SU-DHL-6 (cell line): ENCODE measurements at regions not wholly inside any gene's neighbourhood (a gene's known extent, or its start where the extent isn't known, plus 50 kb on each side); places are given as distances from the start of the nearest gene placed in this dataset.

Experiments
- H2AFZ ChIP-seq: fragments of 200-600 bp; sonication (generic); 2 replicates; pipeline ENCODE4 v1.6.1; 2014; ENCODE audit warnings: low read depth, mild to moderate bottlenecking, moderate library complexity, mixed read lengths, antibody characterized with exemption, low read length; ENCODE audit not compliant: severe bottlenecking
- H3F3A ChIP-seq: fragments of 200-600 bp; shearing (Covaris generic); 2 replicates; pipeline ENCODE4 v1.6.0; 2016; ENCODE audit warnings: antibody characterized with exemption, mild to moderate bottlenecking; ENCODE audit not compliant: insufficient read depth
- H3K27ac ChIP-seq: fragments of 200-600 bp; sonication (generic); 2 replicates; pipeline ENCODE4 v1.5.1; 2016; ENCODE audit warnings: low read depth, mild to moderate bottlenecking, low read length, moderate library complexity, mixed read lengths
- H3K27me3 ChIP-seq: fragments of 200-600 bp; sonication (generic), shearing (Covaris generic); 2 replicates; pipeline ENCODE4 v1.6.0; 2014; ENCODE audit warnings: mild to moderate bottlenecking, low read length
- H3K36me3 ChIP-seq: fragments of 200-600 bp; sonication (generic); 2 replicates; pipeline ENCODE4 v1.6.1; 2014; ENCODE audit warnings: mild to moderate bottlenecking, low read length, mixed read lengths
- H3K4me2 ChIP-seq: fragments of 300-600, 200-600 bp; shearing (Covaris generic), sonication (generic); 2 replicates; pipeline ENCODE4 v1.6.0; 2014; ENCODE audit warnings: low read length, low read depth, mild to moderate bottlenecking; ENCODE audit not compliant: poor library complexity, severe bottlenecking
- H3K4me3 ChIP-seq: fragments of 200-600 bp; sonication (generic); 2 replicates; pipeline ENCODE4 v1.5.1; 2014; ENCODE audit warnings: antibody characterized with exemption, low read length, mild to moderate bottlenecking, mixed read lengths; ENCODE audit not compliant: insufficient read depth, poor library complexity, severe bottlenecking
- H3K79me2 ChIP-seq: fragments of 200-600 bp; sonication (generic); 2 replicates; pipeline ENCODE4 v1.6.1; 2014; ENCODE audit warnings: mild to moderate bottlenecking, low read length, moderate library complexity; ENCODE audit not compliant: insufficient read depth
- H3K9ac ChIP-seq: fragments of 200-600 bp; sonication (generic); 2 replicates; pipeline ENCODE4 v1.7.0; 2014; ENCODE audit warnings: mild to moderate bottlenecking, low read length
- H3K9me2 ChIP-seq: fragments of 200-600 bp; sonication (generic); replicated peaks from 2 replicates; pipeline ENCODE4 v1.6.1; 2014; ENCODE audit warnings: low read length; ENCODE audit not compliant: insufficient read depth
- H3K9me3 ChIP-seq: fragments of 200-600 bp; sonication (generic); 2 replicates; pipeline ENCODE4 v1.6.1; 2014; ENCODE audit warnings: low read length, mixed read lengths; ENCODE audit not compliant: insufficient read depth
- H4K20me1 ChIP-seq: fragments of 200-600 bp; sonication (generic); 2 replicates; pipeline ENCODE4 v1.6.1; 2014; ENCODE audit warnings: low read depth, mild to moderate bottlenecking, antibody characterized with exemption, low read length, moderate library complexity, mixed read lengths
- CTCF ChIP-seq: fragments of 200-600 bp; sonication (generic); IDR thresholded peaks from one replicate; pipeline ENCODE4 v1.5.1; 2017; ENCODE audit warnings: antibody characterized with exemption, mild to moderate bottlenecking, low read length, moderate library complexity; ENCODE audit not compliant: insufficient read depth, poor library complexity, severe bottlenecking
- EZH2phosphoT487 ChIP-seq: fragments of 200-600 bp; sonication (generic), shearing (Covaris generic); conservative IDR thresholded peaks from 2 replicates; pipeline ENCODE4 v1.6.1; 2018; ENCODE audit warnings: mild to moderate bottlenecking, antibody characterized with exemption, low read length, moderate library complexity, mixed read lengths

- no peak overlapping the region for H2AFZ ChIP-seq
- no peaks in the 10 kb centered on the region for H3K27me3 ChIP-seq
- no peak overlapping the region for H3K27ac ChIP-seq
- H3K9me3 ChIP-seq = peaks cover 17% of the 10 kb centered on the region; the same call in 1 of the 2 replicates
- H3K79me2 ChIP-seq = no peaks in the 10 kb centered on the region
- H3K4me2 ChIP-seq = no peak overlapping the region
- H4K20me1 ChIP-seq = no peaks in the 10 kb centered on the region
- H3K9ac ChIP-seq = no peak overlapping the region
- no peaks in the 10 kb centered on the region for H3K9me2 ChIP-seq
- no peak for TF ChIP-seq EZH2phosphoT487
- TF ChIP-seq CTCF = no peak
- no peak overlapping the region for H3K4me3 ChIP-seq
- no peaks in the 10 kb centered on the region for H3F3A ChIP-seq
- H3K36me3 ChIP-seq = no peaks in the 10 kb centered on the region
These were observed 257.1 kb downstream of the UACA start for GRCh38 chr15:70505936-70506912.

GRCh38 chr15:70505411-70505919 lies 257.9 kb downstream of the UACA start:
- no peak overlapping the region for H2AFZ ChIP-seq
- peaks cover 11% of the 10 kb centered on the region; the same call in 1 of the 2 replicates for H3K9me3 ChIP-seq
- H3K79me2 ChIP-seq = no peaks in the 10 kb centered on the region
- no peak overlapping the region for H3K4me2 ChIP-seq
- H3K27me3 ChIP-seq = no peaks in the 10 kb centered on the region
- H4K20me1 ChIP-seq = no peaks in the 10 kb centered on the region
- no peak overlapping the region for H3K27ac ChIP-seq
- H3K36me3 ChIP-seq = no peaks in the 10 kb centered on the region
- H3K9me2 ChIP-seq = no peaks in the 10 kb centered on the region
- no peak for TF ChIP-seq EZH2phosphoT487
- no peak for TF ChIP-seq CTCF
- H3F3A ChIP-seq = no peaks in the 10 kb centered on the region
- no peak overlapping the region for H3K9ac ChIP-seq
- no peak overlapping the region for H3K4me3 ChIP-seq

- H4K20me1 ChIP-seq = no peaks in the 10 kb centered on the region
- H3K27ac ChIP-seq = no peak overlapping the region
- H3K79me2 ChIP-seq = no peaks in the 10 kb centered on the region
- no peak for TF ChIP-seq EZH2phosphoT487
- no peak for TF ChIP-seq CTCF
- H3K4me2 ChIP-seq = peak overlapping the region; percentile 10
- peaks cover 6% of the 10 kb centered on the region; the same call in 1 of the 2 replicates for H3K9me3 ChIP-seq
- H2AFZ ChIP-seq = no peak overlapping the region
- no peaks in the 10 kb centered on the region for H3K36me3 ChIP-seq
- H3K27me3 ChIP-seq = no peaks in the 10 kb centered on the region
- H3F3A ChIP-seq = no peaks in the 10 kb centered on the region
- no peak overlapping the region for H3K9ac ChIP-seq
- no peaks in the 10 kb centered on the region for H3K9me2 ChIP-seq
- H3K4me3 ChIP-seq = no peak overlapping the region
These were observed 258.4 kb downstream of the UACA start for GRCh38 chr15:70504988-70505387.
